PFSK-1 (cell line): ENCODE measurements at regions not wholly inside any gene's neighbourhood (a gene's known extent, or its start where the extent isn't known, plus 50 kb on each side); places are given as distances from the start of the nearest gene placed in this dataset.

ENCODE experiments used
- FOXP2 ChIP-seq: optimal IDR thresholded peaks from 2 replicates; pipeline ENCODE3; 2011; ENCODE audit warnings: borderline replicate concordance, control low read depth, inconsistent platforms; ENCODE audit not compliant: insufficient read depth; ENCODE audit errors: extremely low read length, extremely low read depth
- POLR2AphosphoS5 ChIP-seq: IDR thresholded peaks from 2 replicates; pipeline ENCODE4 v1.6.1; 2012; ENCODE audit warnings: low read depth, mild to moderate bottlenecking, control low read depth, low read length, moderate library complexity
- SIN3A ChIP-seq: IDR thresholded peaks from 2 replicates; pipeline ENCODE4 v1.6.1; 2012; ENCODE audit warnings: mild to moderate bottlenecking, low read length, moderate library complexity, borderline replicate concordance; ENCODE audit not compliant: insufficient read depth
- TAF1 ChIP-seq: IDR thresholded peaks from 2 replicates; pipeline ENCODE4 v1.6.1; 2012; ENCODE audit warnings: low read length, control low read depth, borderline replicate concordance; ENCODE audit not compliant: insufficient read depth
- TF ChIP-seq, protein P1 (sequence below), 2 experiments: IDR thresholded peaks; 2 replicates each; pipeline versions ENCODE4 v1.6.1 to v1.8.0; 2011 to 2012; ENCODE audit warnings: low read depth in 2 of 2, low read length in 2 of 2, control low read depth in 1 of 2, inconsistent platforms in 1 of 2, mild to moderate bottlenecking in 1 of 2, moderate library complexity in 1 of 2; ENCODE audit not compliant: insufficient read depth in 1 of 2

GRCh38 chr3:104316118-104316517, 1050.6 kb upstream of the ALCAM start:
- TF ChIP-seq TAF1 (no peak), FOXP2 (no peak)
- TF ChIP-seq, protein P1, sequence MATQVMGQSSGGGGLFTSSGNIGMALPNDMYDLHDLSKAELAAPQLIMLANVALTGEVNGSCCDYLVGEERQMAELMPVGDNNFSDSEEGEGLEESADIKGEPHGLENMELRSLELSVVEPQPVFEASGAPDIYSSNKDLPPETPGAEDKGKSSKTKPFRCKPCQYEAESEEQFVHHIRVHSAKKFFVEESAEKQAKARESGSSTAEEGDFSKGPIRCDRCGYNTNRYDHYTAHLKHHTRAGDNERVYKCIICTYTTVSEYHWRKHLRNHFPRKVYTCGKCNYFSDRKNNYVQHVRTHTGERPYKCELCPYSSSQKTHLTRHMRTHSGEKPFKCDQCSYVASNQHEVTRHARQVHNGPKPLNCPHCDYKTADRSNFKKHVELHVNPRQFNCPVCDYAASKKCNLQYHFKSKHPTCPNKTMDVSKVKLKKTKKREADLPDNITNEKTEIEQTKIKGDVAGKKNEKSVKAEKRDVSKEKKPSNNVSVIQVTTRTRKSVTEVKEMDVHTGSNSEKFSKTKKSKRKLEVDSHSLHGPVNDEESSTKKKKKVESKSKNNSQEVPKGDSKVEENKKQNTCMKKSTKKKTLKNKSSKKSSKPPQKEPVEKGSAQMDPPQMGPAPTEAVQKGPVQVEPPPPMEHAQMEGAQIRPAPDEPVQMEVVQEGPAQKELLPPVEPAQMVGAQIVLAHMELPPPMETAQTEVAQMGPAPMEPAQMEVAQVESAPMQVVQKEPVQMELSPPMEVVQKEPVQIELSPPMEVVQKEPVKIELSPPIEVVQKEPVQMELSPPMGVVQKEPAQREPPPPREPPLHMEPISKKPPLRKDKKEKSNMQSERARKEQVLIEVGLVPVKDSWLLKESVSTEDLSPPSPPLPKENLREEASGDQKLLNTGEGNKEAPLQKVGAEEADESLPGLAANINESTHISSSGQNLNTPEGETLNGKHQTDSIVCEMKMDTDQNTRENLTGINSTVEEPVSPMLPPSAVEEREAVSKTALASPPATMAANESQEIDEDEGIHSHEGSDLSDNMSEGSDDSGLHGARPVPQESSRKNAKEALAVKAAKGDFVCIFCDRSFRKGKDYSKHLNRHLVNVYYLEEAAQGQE (IDR thresholded peaks at IDR 0.05; ENCODE audit: insufficient read depth in 1 of 2, low read depth in 2 of 2, low read length in 2 of 2): no peak

DNA sequence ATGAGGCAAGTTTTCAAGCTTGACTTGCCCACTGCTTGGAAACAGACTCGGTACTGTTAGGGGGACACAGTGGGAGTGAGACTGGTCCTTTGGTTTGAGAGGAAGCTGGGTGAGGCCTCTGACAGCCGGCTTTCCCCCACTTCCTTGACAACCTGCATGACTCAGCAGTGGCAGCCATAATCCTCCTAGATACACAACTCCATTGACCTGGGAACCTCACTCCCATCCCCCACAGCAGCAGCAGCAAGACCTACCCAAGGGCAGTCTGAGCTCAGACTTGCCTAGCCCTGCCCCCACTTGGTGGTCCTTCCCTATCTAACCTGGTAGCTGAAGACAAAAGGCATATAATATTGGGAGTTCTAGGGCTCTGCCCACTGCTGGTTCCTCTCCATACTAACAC, 1043.5 kb upstream of the ALCAM start:
- TF ChIP-seq POLR2AphosphoS5 (no peak), FOXP2 (no peak), SIN3A (no peak)
- TF ChIP-seq, protein P1 (IDR thresholded peaks at IDR 0.05; ENCODE audit: insufficient read depth in 1 of 2, low read depth in 2 of 2, low read length in 2 of 2): no peak

DNA sequence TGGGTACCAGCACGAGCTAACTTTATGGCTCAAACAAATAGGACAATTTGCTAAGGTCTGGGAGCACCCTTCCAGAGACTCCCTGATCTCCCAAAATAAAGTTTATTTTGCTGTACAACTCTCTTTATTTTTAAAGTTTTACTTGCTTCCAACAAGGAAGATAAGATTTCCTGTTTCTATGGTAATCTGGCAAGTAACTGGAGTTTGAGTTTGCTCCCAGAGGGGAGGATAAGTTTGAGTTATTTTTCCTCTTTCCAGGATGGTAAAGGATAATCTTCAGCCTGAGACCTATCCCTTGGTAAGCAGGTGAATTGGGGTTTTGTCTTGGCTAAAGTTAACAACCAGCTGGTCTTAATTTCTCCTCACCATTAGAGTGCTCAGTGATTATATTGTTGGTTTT, 1019.4 kb upstream of the ALCAM start:
- no peak for TF ChIP-seq TAF1
- TF ChIP-seq FOXP2: no peak
- TF ChIP-seq, protein P1 (IDR thresholded peaks at IDR 0.05; ENCODE audit: insufficient read depth in 1 of 2, low read depth in 2 of 2, low read length in 2 of 2): no peak
- TF ChIP-seq POLR2AphosphoS5: no peak
- TF ChIP-seq SIN3A: no peak

DNA sequence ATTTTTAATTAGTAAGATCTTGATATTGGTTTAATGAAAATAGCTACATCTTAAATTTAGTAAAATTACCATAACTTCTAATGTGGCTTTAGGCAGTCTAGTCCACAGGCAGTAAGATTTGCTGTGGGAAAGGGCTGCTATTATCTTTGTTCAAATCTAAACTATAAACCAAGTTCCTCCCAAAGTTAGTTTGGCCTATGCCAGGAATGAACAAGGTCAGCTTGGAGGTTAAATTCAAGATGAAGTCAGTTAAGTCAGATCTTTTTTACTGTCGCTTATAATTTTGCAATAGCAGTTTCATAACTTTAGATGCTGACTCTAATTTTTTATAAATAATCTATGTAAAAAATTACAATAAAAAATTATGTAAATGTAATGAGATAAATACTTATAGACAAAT, 1016.9 kb upstream of the ALCAM start:
- TF ChIP-seq FOXP2: no peak
- no peak for TF ChIP-seq TAF1
- no peak for TF ChIP-seq SIN3A
- TF ChIP-seq POLR2AphosphoS5: no peak
- TF ChIP-seq, protein P1 (IDR thresholded peaks at IDR 0.05; ENCODE audit: insufficient read depth in 1 of 2, low read depth in 2 of 2, low read length in 2 of 2): no peak

DNA sequence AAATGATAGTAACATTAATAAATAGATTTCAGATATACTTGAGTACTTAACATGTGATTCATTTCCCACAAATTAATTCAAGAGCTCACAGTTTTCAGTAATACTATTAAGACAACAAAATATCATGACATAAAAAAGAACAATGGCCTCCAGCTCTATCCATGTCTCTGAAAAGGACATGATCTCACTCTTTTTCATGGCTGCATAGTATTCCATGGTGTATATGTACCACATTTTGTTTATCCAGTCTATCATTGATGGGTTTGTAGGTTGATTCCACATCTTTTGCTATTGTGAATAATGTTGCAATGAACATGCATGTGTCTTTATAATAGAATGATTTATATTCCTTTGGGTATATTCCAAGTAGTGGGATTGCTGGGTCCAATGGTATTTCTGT, 1012.8 kb upstream of the ALCAM start:
- TF ChIP-seq TAF1 (no peak), FOXP2 (no peak), POLR2AphosphoS5 (no peak), SIN3A (no peak)
- TF ChIP-seq, protein P1 (IDR thresholded peaks at IDR 0.05; ENCODE audit: insufficient read depth in 1 of 2, low read depth in 2 of 2, low read length in 2 of 2): no peak
